ENCODE measurements at regions not wholly inside any gene's neighbourhood (a gene's known extent, or its start where the extent isn't known, plus 50 kb on each side); places are given as distances from the start of the nearest gene placed in this dataset.
A peak's percentile ranks its signal among the peaks of the same experiment; 100 is the strongest.

GRCh38 chr15:60061758-60062157, 57.6 kb downstream of the FOXB1 start:
- 0 out of 2 replicates have a peak, but pooled peaks have one; percentile 24 for TF ChIP-seq CBX5 (IDR thresholded peaks at IDR 0.05; ENCODE audit: borderline replicate concordance, low read depth)
- TF ChIP-seq ZNF512 (tag; IDR thresholded peaks at IDR 0.05) = no peak
- no peak for TF ChIP-seq ADNP (tag; IDR thresholded peaks at IDR 0.05)
- no peak for TF ChIP-seq ZNF695 (CRISPR knock-in tag; IDR thresholded peaks at IDR 0.05)
- Histone ChIP-seq H3K27ac (ENCODE audit: extremely low read depth, low read depth, low read length) (no peak overlapping the region), H3K4me3 (no peak overlapping the region), H2AFZ (ENCODE audit: low read depth, low read length) (no peak overlapping the region), H3K4me1 (replicated peaks in 1 of 2; ENCODE audit: control insufficient read depth in 2 of 2, insufficient read depth in 2 of 2, low read length in 2 of 2) (no peaks in the 10 kb centered on the region), H3K9me1 (ENCODE audit: control insufficient read depth, insufficient read depth, low read length) (no peaks in the 10 kb centered on the region), H3K27me3 (ENCODE audit: control insufficient read depth in 2 of 2, insufficient read depth in 2 of 2, low read length in 2 of 2) (no peaks in the 10 kb centered on the region), H3K4me2 (ENCODE audit: insufficient read depth, low read length) (no peak overlapping the region), H3K36me3 (ENCODE audit: control insufficient read depth, insufficient read depth, low read length) (no peaks in the 10 kb centered on the region), H4K20me1 (replicated peaks; ENCODE audit: control insufficient read depth, insufficient read depth, low read length) (no peaks in the 10 kb centered on the region), H3K79me2 (ENCODE audit: control insufficient read depth, insufficient read depth, low read length) (no peaks in the 10 kb centered on the region), H3K9me3 (replicated peaks; ENCODE audit: control insufficient read depth, insufficient read depth, low read depth, low read length) (no peaks in the 10 kb centered on the region), H3K9ac (ENCODE audit: insufficient read depth in 1 of 2, low read depth in 2 of 2, low read length in 2 of 2) (no peak overlapping the region)
- ChIA-PET CTCF (ENCODE audit: low intra/inter-chr PET ratio) (no interaction called here), POLR2A (no interaction called here)
- DNase-seq (ENCODE audit: extremely low read depth in 1 of 4, low spot score in 3 of 4) (no peak), ATAC-seq (no peak), FAIRE-seq (no peak)
- intact Hi-C loops (cut with micrococcal nuclease) (no loop called here), in situ Hi-C loops (cut with MboI) (no loop called here)
- 0% methylated on average over 1 of the region's 1 CpG for WGBS (ENCODE audit: insufficient coverage, low coverage, missing lambda C conversion rate)
- no TSS peak for BruUV-seq (replicated peaks)

GRCh38 chr15:60062826-60063225, 58.7 kb downstream of the FOXB1 start:
- Histone ChIP-seq H3K4me2 (ENCODE audit: insufficient read depth, low read length) (no peak overlapping the region), H3K4me3 (no peak overlapping the region), H3K27ac (ENCODE audit: extremely low read depth, low read depth, low read length) (no peak overlapping the region), H4K20me1 (replicated peaks; ENCODE audit: control insufficient read depth, insufficient read depth, low read length) (no peaks in the 10 kb centered on the region), H3K79me2 (ENCODE audit: control insufficient read depth, insufficient read depth, low read length) (no peaks in the 10 kb centered on the region), H3K9me3 (replicated peaks; ENCODE audit: control insufficient read depth, insufficient read depth, low read depth, low read length) (no peaks in the 10 kb centered on the region), H3K27me3 (ENCODE audit: control insufficient read depth in 2 of 2, insufficient read depth in 2 of 2, low read length in 2 of 2) (no peaks in the 10 kb centered on the region), H2AFZ (ENCODE audit: low read depth, low read length) (no peak overlapping the region), H3K9ac (ENCODE audit: insufficient read depth in 1 of 2, low read depth in 2 of 2, low read length in 2 of 2) (no peak overlapping the region), H3K36me3 (ENCODE audit: control insufficient read depth, insufficient read depth, low read length) (no peaks in the 10 kb centered on the region), H3K9me1 (ENCODE audit: control insufficient read depth, insufficient read depth, low read length) (no peaks in the 10 kb centered on the region), H3K4me1 (replicated peaks in 1 of 2; ENCODE audit: control insufficient read depth in 2 of 2, insufficient read depth in 2 of 2, low read length in 2 of 2) (no peaks in the 10 kb centered on the region)
- ChIA-PET POLR2A (no interaction called here), CTCF (ENCODE audit: low intra/inter-chr PET ratio) (no interaction called here)
- no peak for FAIRE-seq
- intact Hi-C loops (cut with micrococcal nuclease) (no loop called here), in situ Hi-C loops (cut with MboI) (no loop called here)
- DNase-seq (ENCODE audit: extremely low read depth in 1 of 4, low spot score in 3 of 4) = no peak
- BruUV-seq (replicated peaks) = no TSS peak
- no peak for ATAC-seq
- 0% methylated on average over 3 of the region's 3 CpGs for WGBS (ENCODE audit: insufficient coverage, low coverage, missing lambda C conversion rate)
- no peak for TF ChIP-seq ESRRA (IDR thresholded peaks at IDR 0.05; ENCODE audit: borderline replicate concordance, low read depth)
- TF ChIP-seq KLF13 (tag; IDR thresholded peaks at IDR 0.05; ENCODE audit: borderline replicate concordance, low read depth) = no peak
- no peak for TF ChIP-seq HCFC1 (IDR thresholded peaks at IDR 0.05; ENCODE audit: low read depth, low read length)
- no peak for TF ChIP-seq ZNF639 (CRISPR knock-in tag; conservative IDR thresholded peaks at IDR 0.05 in 1 of 2, IDR thresholded peaks at IDR 0.05 in 1 of 2)
- TF ChIP-seq CEBPZ (IDR thresholded peaks at IDR 0.05; ENCODE audit: borderline replicate concordance, low read depth, low read length) = no peak
- no peak for TF ChIP-seq CAMTA2 (CRISPR knock-in tag; conservative IDR thresholded peaks at IDR 0.05)
- no peak for TF ChIP-seq CBFA2T2 (conservative IDR thresholded peaks at IDR 0.05)

Measured in K562 (cell line).